T-cell (primary cell): ENCODE measurements at regions not wholly inside any gene's neighbourhood (a gene's known extent, or its start where the extent isn't known, plus 50 kb on each side); places are given as distances from the start of the nearest gene placed in this dataset.

Experiments
- ATAC-seq, 4 experiments: fragments of 200-7000 bp in 3 of 4; fragments of 150-1000 bp in 1 of 4; cut with Tn5 transposase; replicated peaks in 1 of 4; 1 replicate in 3 of 4; 2 replicates in 1 of 4; pipeline ENCODE4 v1.10.0; 2021; ENCODE audit warnings: moderate library complexity in 3 of 4, mild to moderate bottlenecking in 2 of 4, moderate number of reproducible peaks in 1 of 4
- CTCF ChIA-PET, 2 donors: fragments of 300-600 bp; sonication (Branson Sonifier 250); formaldehyde crosslinking; loops; one replicate each; lab custom pipeline; 2022; ENCODE audit warnings: antibody characterized with exemption in 2 of 2; lab: Charles Lee
- POLR2A ChIA-PET, 2 donors: fragments of 300-600 bp; sonication (Branson Sonifier 250); formaldehyde crosslinking; loops; one replicate each; lab custom pipeline; 2022; ENCODE audit warnings: antibody characterized with exemption in 2 of 2; lab: Charles Lee
- DNase-seq, 35 experiments: peaks; one replicate each; pipeline versions ENCODE4 v3.0.0 to v3.0.0-alpha.2; 2013 to 2023
- H3K27ac ChIP-seq: one replicate; pipeline ENCODE4 v1.5.1; 2013; ENCODE audit warnings: low read length
- H3K27me3 ChIP-seq, 2 experiments: replicated peaks in 1 of 2; 1 replicate in 1 of 2; 2 replicates in 1 of 2; pipeline versions ENCODE4 v1.6.1 to v1.7.0; 2013; ENCODE audit warnings: low read length in 1 of 2, mixed read lengths in 1 of 2; ENCODE audit not compliant: control insufficient read depth in 2 of 2, insufficient read depth in 2 of 2; ENCODE audit errors: extremely low read depth in 1 of 2
- H3K36me3 ChIP-seq, 2 donors: 1 replicate in 1 of 2; 2 replicates in 1 of 2; pipeline versions ENCODE4 v1.6.1 to v1.7.0; 2013; ENCODE audit warnings: low read length in 1 of 2; ENCODE audit not compliant: control insufficient read depth in 2 of 2, insufficient read depth in 1 of 2; ENCODE audit errors: extremely low read depth in 1 of 2
- H3K4me1 ChIP-seq, 2 experiments: 1 replicate in 1 of 2; 2 replicates in 1 of 2; pipeline versions ENCODE4 v1.6.1 to v1.7.0; 2013; ENCODE audit warnings: low read length in 2 of 2, mixed read lengths in 1 of 2; ENCODE audit not compliant: insufficient read depth in 2 of 2, control insufficient read depth in 1 of 2; ENCODE audit errors: extremely low read depth in 1 of 2
- H3K4me3 ChIP-seq, 2 donors: 1 replicate in 1 of 2; 2 replicates in 1 of 2; pipeline versions ENCODE4 v1.5.1 to v1.7.0; 2013; ENCODE audit warnings: mild to moderate bottlenecking in 2 of 2, low read length in 1 of 2, moderate library complexity in 1 of 2; ENCODE audit not compliant: control insufficient read depth in 1 of 2; ENCODE audit errors: extremely low read depth in 1 of 2
- H3K9me3 ChIP-seq: 2 replicates; pipeline ENCODE4 v1.7.0; 2013
- H3K27ac Mint-ChIP-seq, 2 donors: one replicate each; pipeline ENCODE4 v1.8.0; 2020 to 2021; ENCODE audit warnings: mild to moderate bottlenecking in 2 of 2, mixed read lengths in 2 of 2
- H3K27me3 Mint-ChIP-seq, 2 donors: one replicate each; pipeline ENCODE4 v1.8.0; 2021 to 2022; ENCODE audit warnings: mixed read lengths in 2 of 2
- H3K36me3 Mint-ChIP-seq: one replicate; pipeline ENCODE4 v1.8.0; 2021; ENCODE audit warnings: mixed read lengths
- H3K4me1 Mint-ChIP-seq, 3 donors: one replicate each; pipeline ENCODE4 v1.8.0; 2020 to 2022; ENCODE audit warnings: mixed read lengths in 3 of 3, mild to moderate bottlenecking in 1 of 3
- H3K4me3 Mint-ChIP-seq, 3 donors: one replicate each; pipeline ENCODE4 v1.8.0; 2020 to 2022; ENCODE audit warnings: mild to moderate bottlenecking in 3 of 3, mixed read lengths in 3 of 3, moderate library complexity in 3 of 3
- H3K9me3 Mint-ChIP-seq, 3 donors: one replicate each; pipeline ENCODE4 v1.8.0; 2020 to 2022; ENCODE audit warnings: mixed read lengths in 3 of 3
- WGBS: methylation state at CpG from one replicate; pipeline ENCODE4 v1.1.5; 2013; ENCODE audit warnings: missing lambda C conversion rate; ENCODE audit not compliant: insufficient coverage; 5-methylcytosine and 5-hydroxymethylcytosine counted together

DNA sequence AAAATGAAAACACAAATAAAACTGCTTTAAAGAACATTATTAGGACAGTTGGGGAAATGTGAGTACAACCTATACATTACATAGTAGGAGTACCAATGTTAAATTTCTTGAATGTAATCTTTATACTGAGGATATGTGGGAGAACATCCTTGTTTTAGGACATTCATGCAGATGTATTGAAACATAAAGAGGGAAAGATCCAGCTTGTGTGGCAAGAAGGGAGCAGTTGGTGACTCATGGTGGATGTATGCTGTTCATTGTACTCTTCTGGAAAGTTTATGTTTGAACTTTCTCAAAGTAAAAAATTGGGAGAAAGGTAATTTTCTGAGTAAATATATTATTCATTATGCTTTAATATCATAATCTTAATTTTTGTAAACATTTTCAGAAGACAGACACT is 132.1 kb upstream of the DLGAP1 start:
- ATAC-seq: no peak
- Mint-ChIP-seq H3K27ac (no peak overlapping the region), H3K27me3 (no peaks in the 10 kb centered on the region), H3K36me3 (no peaks in the 10 kb centered on the region), H3K4me1 (no peaks in the 10 kb centered on the region), H3K9me3 (peaks cover 2 to 13% (median 3%) of the 10 kb centered on the region in 3 donors), H3K4me3 (no peak overlapping the region)
- no peaks in the 10 kb centered on the region for H3K36me3 ChIP-seq
- no peak overlapping the region for H3K4me3 ChIP-seq
- ChIA-PET POLR2A (no interaction called here), CTCF (no interaction called here)
- H3K4me1 ChIP-seq: no peaks in the 10 kb centered on the region
- no peak overlapping the region for H3K27ac ChIP-seq
- no peaks in the 10 kb centered on the region for H3K9me3 ChIP-seq
- no peaks in the 10 kb centered on the region for H3K27me3 ChIP-seq
- DNase-seq: no peak

- no peak overlapping the region for H3K4me3 Mint-ChIP-seq
- ChIA-PET POLR2A (no interaction called here), CTCF (no interaction called here)
- peaks cover 3 to 18% (median 7%) of the 10 kb centered on the region in 3 donors for H3K9me3 Mint-ChIP-seq
- WGBS: no CpG with 5 or more reads among the region's 2 CpGs
- no peaks in the 10 kb centered on the region for H3K4me1 Mint-ChIP-seq
- ATAC-seq (no peak), DNase-seq (no peak)
- Histone ChIP-seq H3K9me3 (no peaks in the 10 kb centered on the region), H3K27me3 (no peaks in the 10 kb centered on the region), H3K27ac (no peak overlapping the region), H3K4me1 (no peaks in the 10 kb centered on the region), H3K36me3 (no peaks in the 10 kb centered on the region), H3K4me3 (no peak overlapping the region)
- H3K27me3 Mint-ChIP-seq: no peaks in the 10 kb centered on the region
- no peaks in the 10 kb centered on the region for H3K36me3 Mint-ChIP-seq
- H3K27ac Mint-ChIP-seq: no peak overlapping the region
Measured at GRCh38 chr18:4586731-4587130, 131.6 kb upstream of the DLGAP1 start.

DNA sequence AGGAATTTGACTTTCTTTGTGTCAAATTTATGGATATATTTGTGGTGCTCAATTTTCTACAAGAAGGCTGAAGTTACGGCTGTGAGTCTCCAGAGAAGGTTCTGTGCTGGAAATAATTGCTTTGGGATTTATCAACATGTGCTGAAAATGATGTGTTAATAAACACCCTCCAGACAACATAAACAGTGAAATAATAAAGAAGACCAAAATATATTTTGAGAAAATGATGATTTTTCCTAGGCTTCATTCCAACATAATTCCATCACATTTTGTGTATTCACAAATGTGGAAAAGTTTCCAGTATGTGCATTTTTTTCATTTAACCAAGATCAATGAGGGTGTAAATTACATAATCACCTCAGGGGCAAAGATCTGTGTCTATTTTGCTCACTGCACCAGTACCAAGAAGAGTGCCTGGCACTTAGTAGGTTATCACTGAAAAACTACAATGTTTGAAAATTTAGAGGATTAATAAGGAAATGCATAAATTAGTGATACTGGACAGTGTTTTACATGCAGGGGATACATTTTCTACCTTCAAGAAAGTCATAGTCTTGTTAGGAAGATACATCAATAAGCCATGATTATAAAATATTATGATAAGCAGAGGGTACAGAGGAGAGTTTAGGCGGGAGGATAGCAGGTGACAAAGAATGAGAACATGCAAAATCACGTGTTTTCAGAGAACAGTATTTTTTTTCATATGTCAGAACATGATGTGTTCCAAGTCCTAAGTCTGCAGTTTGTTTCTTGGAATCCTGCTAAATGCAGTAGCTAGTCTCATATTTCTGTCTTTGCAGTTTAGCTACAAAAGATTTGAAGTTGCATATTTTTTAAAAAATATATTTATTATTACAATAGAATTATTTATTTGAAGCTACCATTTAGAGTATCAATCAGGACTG is 127.6 kb upstream of the DLGAP1 start:
- Histone ChIP-seq H3K4me3 (no peak overlapping the region), H3K4me1 (no peaks in the 10 kb centered on the region), H3K9me3 (no peaks in the 10 kb centered on the region), H3K36me3 (no peaks in the 10 kb centered on the region), H3K27ac (no peak overlapping the region), H3K27me3 (no peaks in the 10 kb centered on the region)
- no peaks in the 10 kb centered on the region for H3K4me1 Mint-ChIP-seq
- H3K27me3 Mint-ChIP-seq: no peaks in the 10 kb centered on the region
- H3K4me3 Mint-ChIP-seq: no peak overlapping the region
- ATAC-seq (no peak), DNase-seq (no peak)
- no peak overlapping the region for H3K27ac Mint-ChIP-seq
- POLR2A ChIA-PET: no interaction called here
- CTCF ChIA-PET: no interaction called here
- H3K9me3 Mint-ChIP-seq: peaks cover 7 to 28% (median 8%) of the 10 kb centered on the region in 3 donors
- WGBS: 64% methylated on average over 2 of the region's 3 CpGs
- H3K36me3 Mint-ChIP-seq: no peaks in the 10 kb centered on the region

- no peak for DNase-seq
- H3K4me3 ChIP-seq: no peak overlapping the region
- H3K36me3 ChIP-seq: no peaks in the 10 kb centered on the region
- H3K9me3 Mint-ChIP-seq: peaks cover 9 to 35% (median 14%) of the 10 kb centered on the region in 3 donors
- H3K36me3 Mint-ChIP-seq: no peaks in the 10 kb centered on the region
- no peak for ATAC-seq
- H3K27ac Mint-ChIP-seq: no peak overlapping the region
- H3K4me3 Mint-ChIP-seq: no peak overlapping the region
- ChIA-PET CTCF (no interaction called here), POLR2A (no interaction called here)
- H3K9me3 ChIP-seq: no peaks in the 10 kb centered on the region
- no peaks in the 10 kb centered on the region for H3K4me1 ChIP-seq
- 72% methylated on average over 2 of the region's 2 CpGs for WGBS
- no peaks in the 10 kb centered on the region for H3K27me3 ChIP-seq
- no peak overlapping the region for H3K27ac ChIP-seq
- no peaks in the 10 kb centered on the region for H3K27me3 Mint-ChIP-seq
- H3K4me1 Mint-ChIP-seq: no peaks in the 10 kb centered on the region
Measured at GRCh38 chr18:4581966-4582365, 126.9 kb upstream of the DLGAP1 start.

DNA sequence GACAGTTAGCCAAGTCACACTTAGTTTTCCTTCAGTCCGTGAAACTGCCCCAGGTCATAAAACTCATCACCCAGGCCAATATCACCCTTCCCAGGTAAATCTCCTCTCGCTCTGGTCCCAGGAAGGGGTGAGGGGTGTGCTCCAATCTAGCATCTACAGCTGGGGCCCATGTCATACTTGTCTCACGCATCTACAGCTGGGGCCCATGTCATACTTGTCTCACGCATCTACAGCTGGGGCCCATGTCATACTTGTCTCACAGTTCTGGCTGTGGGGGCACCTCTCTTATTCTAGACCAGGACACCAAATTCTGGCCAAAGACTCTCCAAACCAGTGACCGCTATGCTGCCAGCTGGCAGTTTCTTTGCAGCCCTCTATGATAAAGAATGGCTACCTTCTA is 123.3 kb upstream of the DLGAP1 start:
- Histone ChIP-seq H3K36me3 (no peaks in the 10 kb centered on the region), H3K4me1 (no peaks in the 10 kb centered on the region), H3K9me3 (no peaks in the 10 kb centered on the region), H3K27ac (no peak overlapping the region), H3K4me3 (no peak overlapping the region), H3K27me3 (no peaks in the 10 kb centered on the region)
- WGBS: 100% methylated on average over 2 of the region's 5 CpGs
- Mint-ChIP-seq H3K4me3 (no peak overlapping the region), H3K27ac (no peak overlapping the region), H3K27me3 (no peaks in the 10 kb centered on the region), H3K9me3 (peaks cover 22 to 48% (median 30%) of the 10 kb centered on the region in 3 donors), H3K4me1 (no peaks in the 10 kb centered on the region), H3K36me3 (no peaks in the 10 kb centered on the region)
- ChIA-PET CTCF (no interaction called here), POLR2A (no interaction called here)
- DNase-seq (no peak), ATAC-seq (no peak)

- Histone ChIP-seq H3K4me1 (no peaks in the 10 kb centered on the region), H3K9me3 (no peaks in the 10 kb centered on the region), H3K27me3 (no peaks in the 10 kb centered on the region), H3K27ac (no peak overlapping the region), H3K4me3 (peak overlapping the region in 1 of 2 donors; percentile 15), H3K36me3 (no peaks in the 10 kb centered on the region)
- Mint-ChIP-seq H3K4me1 (no peaks in the 10 kb centered on the region), H3K9me3 (peaks cover 28 to 44% (median 34%) of the 10 kb centered on the region in 3 donors), H3K27ac (no peak overlapping the region), H3K27me3 (no peaks in the 10 kb centered on the region), H3K36me3 (no peaks in the 10 kb centered on the region), H3K4me3 (no peak overlapping the region)
- ATAC-seq (no peak), DNase-seq (no peak)
- CTCF ChIA-PET: no interaction called here
- WGBS: 14% methylated on average over 1 of the region's 3 CpGs
- POLR2A ChIA-PET: no interaction called here
Measured at GRCh38 chr18:4573735-4574134, 118.6 kb upstream of the DLGAP1 start.
